ENCODE measurements at regions not wholly inside any gene's neighbourhood (a gene's known extent, or its start where the extent isn't known, plus 50 kb on each side); places are given as distances from the start of the nearest gene placed in this dataset.

- no peak for TF ChIP-seq CTCF (IDR thresholded peaks at IDR 0.05)
- no peak for TF ChIP-seq POLR2A (IDR thresholded peaks at IDR 0.05)
Observed at GRCh38 chr2:236988690-236989624, 96.7 kb upstream of the COPS8 start.
